ENCODE measurements at regions not wholly inside any gene's neighbourhood (a gene's known extent, or its start where the extent isn't known, plus 50 kb on each side); places are given as distances from the start of the nearest gene placed in this dataset.

DNA sequence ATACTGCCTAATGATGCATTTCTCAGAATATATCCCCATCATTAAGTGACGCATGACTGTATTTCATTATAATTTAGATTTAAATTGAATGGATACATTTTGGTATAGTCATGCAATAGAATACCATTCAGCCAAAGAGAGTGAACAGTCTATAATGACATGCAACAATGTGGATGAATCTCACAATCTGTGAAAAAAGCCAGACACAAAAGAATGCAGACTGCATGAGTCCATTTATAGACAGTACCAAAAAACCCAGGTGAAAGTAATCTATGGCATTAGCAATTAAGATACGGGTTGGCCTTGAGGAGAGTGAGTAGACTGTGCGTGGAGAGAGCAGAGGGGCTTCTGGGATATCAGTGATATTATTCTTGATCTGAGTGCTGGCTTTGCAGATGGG is 239.7 kb upstream of the PGRMC2 start:
- TF ChIP-seq EZH2 (IDR thresholded peaks at IDR 0.05; ENCODE audit: insufficient read depth, poor library complexity, severe bottlenecking) (no peak), EZH2phosphoT487 (IDR thresholded peaks at IDR 0.05; ENCODE audit: insufficient read depth, low read depth) (no peak)
- Histone ChIP-seq H3K79me2 (ENCODE audit: insufficient read depth) (no peaks in the 10 kb centered on the region), H3K27me3 (replicated peaks; ENCODE audit: insufficient read depth) (no peaks in the 10 kb centered on the region), H3K9ac (no peak overlapping the region), H3K4me3 (no peak overlapping the region), H3K4me1 (ENCODE audit: insufficient read depth) (peaks cover 63% of the 10 kb centered on the region), H3K4me2 (ENCODE audit: unreplicated experiment) (peak overlapping the region; percentile 25), H2AFZ (no peak overlapping the region), H3K27ac (peak overlapping the region; percentile 97), H4K20me1 (ENCODE audit: insufficient read depth) (no peaks in the 10 kb centered on the region), H3K36me3 (ENCODE audit: low read depth) (no peaks in the 10 kb centered on the region), H3K9me2 (ENCODE audit: insufficient read depth) (no peaks in the 10 kb centered on the region), H3K9me3 (ENCODE audit: low read depth) (no peaks in the 10 kb centered on the region), H3F3A (ENCODE audit: insufficient read depth) (peaks cover 44% of the 10 kb centered on the region)
- DNase-seq: peak; percentile 33
- 71 to 88% methylated on average over 3 of the region's 3 CpGs for WGBS, 2 experiments (ENCODE audit: low coverage in 1 of 2, low lambda C conversion rate in 2 of 2, missing lambda C conversion rate in 2 of 2)
- in situ Hi-C loops (cut with MboI): no loop called here

DNA sequence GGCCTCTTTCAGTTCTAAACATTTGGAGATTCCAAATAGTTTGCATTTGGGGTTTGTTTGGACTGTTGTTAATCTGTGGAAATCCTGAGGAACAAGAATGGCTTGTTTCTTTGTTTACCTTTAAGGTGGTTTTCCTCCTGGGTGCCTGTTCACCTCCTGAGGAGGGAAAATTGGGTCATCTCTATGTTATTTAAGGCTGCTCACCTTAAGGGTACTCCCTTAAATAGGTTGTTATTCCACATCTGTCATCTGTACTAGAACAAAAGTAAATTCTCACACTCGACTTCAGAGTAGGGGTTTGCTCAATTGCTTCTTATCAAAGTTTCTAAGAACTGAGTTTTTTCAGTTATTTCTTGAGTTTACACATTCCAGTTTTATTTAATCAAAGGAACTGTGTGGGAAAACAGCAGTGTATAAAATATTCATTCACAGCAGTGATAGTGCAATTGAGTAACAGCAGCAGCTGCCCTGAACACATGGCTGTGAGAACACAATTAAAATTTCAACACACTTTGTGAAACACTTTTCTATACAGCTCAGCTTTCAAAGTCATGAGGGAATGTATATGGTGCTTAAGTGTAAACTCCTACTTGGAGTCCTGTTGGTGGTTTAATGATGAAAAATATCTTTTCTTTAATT is 238.5 kb upstream of the PGRMC2 start:
- Histone ChIP-seq H3K4me3 (no peak overlapping the region), H3K4me1 (ENCODE audit: insufficient read depth) (peaks cover 72% of the 10 kb centered on the region), H3K9ac (peak overlapping the region; percentile 71), H3K4me2 (ENCODE audit: unreplicated experiment) (peak overlapping the region; percentile 16), H3K9me3 (ENCODE audit: low read depth) (no peaks in the 10 kb centered on the region), H3K27ac (peak overlapping the region; percentile 97), H3K79me2 (ENCODE audit: insufficient read depth) (no peaks in the 10 kb centered on the region), H3K27me3 (replicated peaks; ENCODE audit: insufficient read depth) (no peaks in the 10 kb centered on the region), H2AFZ (no peak overlapping the region), H3K9me2 (ENCODE audit: insufficient read depth) (no peaks in the 10 kb centered on the region), H4K20me1 (ENCODE audit: insufficient read depth) (no peaks in the 10 kb centered on the region), H3K36me3 (ENCODE audit: low read depth) (no peaks in the 10 kb centered on the region), H3F3A (ENCODE audit: insufficient read depth) (peaks cover 50% of the 10 kb centered on the region)
- DNase-seq: peak; percentile 71
- TF ChIP-seq EZH2 (IDR thresholded peaks at IDR 0.05; ENCODE audit: insufficient read depth, poor library complexity, severe bottlenecking) (no peak), EZH2phosphoT487 (IDR thresholded peaks at IDR 0.05; ENCODE audit: insufficient read depth, low read depth) (no peak)
- WGBS, 2 experiments (ENCODE audit: low coverage in 1 of 2, low lambda C conversion rate in 2 of 2, missing lambda C conversion rate in 2 of 2): 86 to 95% methylated on average over 1 of the region's 1 CpG
- in situ Hi-C loops (cut with MboI): no loop called here

DNA sequence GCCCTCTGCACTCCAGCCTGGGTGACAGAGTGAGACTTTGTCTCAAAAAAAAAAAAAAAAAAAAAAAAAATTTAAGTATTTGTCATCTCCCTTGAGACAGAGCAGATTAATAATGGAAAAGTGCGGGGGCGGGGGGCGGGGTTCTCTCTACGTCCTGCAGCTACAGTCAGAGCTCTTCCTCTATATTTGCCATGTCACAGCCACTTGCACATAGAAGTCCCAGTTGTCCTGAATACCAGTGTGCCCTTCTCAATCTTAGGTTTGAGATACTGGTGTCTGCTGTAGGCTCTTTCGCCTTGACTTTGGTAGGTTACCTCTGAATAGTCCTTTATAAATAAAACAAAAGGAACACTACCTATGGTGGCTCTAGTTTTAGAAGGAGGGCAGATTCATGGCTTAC is 237.8 kb upstream of the PGRMC2 start:
- in situ Hi-C loops (cut with MboI): no loop called here
- H3K9me2 ChIP-seq (ENCODE audit: insufficient read depth): no peaks in the 10 kb centered on the region
- no peaks in the 10 kb centered on the region for H3K9me3 ChIP-seq (ENCODE audit: low read depth)
- no peak overlapping the region for H3K4me2 ChIP-seq (ENCODE audit: unreplicated experiment)
- H3F3A ChIP-seq (ENCODE audit: insufficient read depth): peaks cover 50% of the 10 kb centered on the region
- no peak overlapping the region for H2AFZ ChIP-seq
- TF ChIP-seq EZH2 (IDR thresholded peaks at IDR 0.05; ENCODE audit: insufficient read depth, poor library complexity, severe bottlenecking): no peak
- no peak for TF ChIP-seq EZH2phosphoT487 (IDR thresholded peaks at IDR 0.05; ENCODE audit: insufficient read depth, low read depth)
- H3K9ac ChIP-seq: peak overlapping the region; percentile 71
- 0 out of 2 replicates have a peak overlapping the region, but pooled peaks have one; percentile 1 for H3K4me3 ChIP-seq
- H3K4me1 ChIP-seq (ENCODE audit: insufficient read depth): peaks cover 75% of the 10 kb centered on the region
- H3K79me2 ChIP-seq (ENCODE audit: insufficient read depth): no peaks in the 10 kb centered on the region
- no peaks in the 10 kb centered on the region for H3K27me3 ChIP-seq (replicated peaks; ENCODE audit: insufficient read depth)
- DNase-seq: peak; percentile 91
- no peaks in the 10 kb centered on the region for H3K36me3 ChIP-seq (ENCODE audit: low read depth)
- H4K20me1 ChIP-seq (ENCODE audit: insufficient read depth): no peaks in the 10 kb centered on the region
- 22 to 26% methylated on average over 2 to 5 of the region's 5 CpGs for WGBS, 2 experiments (ENCODE audit: low coverage in 1 of 2, low lambda C conversion rate in 2 of 2, missing lambda C conversion rate in 2 of 2)
- peak overlapping the region; percentile 97 for H3K27ac ChIP-seq

DNA sequence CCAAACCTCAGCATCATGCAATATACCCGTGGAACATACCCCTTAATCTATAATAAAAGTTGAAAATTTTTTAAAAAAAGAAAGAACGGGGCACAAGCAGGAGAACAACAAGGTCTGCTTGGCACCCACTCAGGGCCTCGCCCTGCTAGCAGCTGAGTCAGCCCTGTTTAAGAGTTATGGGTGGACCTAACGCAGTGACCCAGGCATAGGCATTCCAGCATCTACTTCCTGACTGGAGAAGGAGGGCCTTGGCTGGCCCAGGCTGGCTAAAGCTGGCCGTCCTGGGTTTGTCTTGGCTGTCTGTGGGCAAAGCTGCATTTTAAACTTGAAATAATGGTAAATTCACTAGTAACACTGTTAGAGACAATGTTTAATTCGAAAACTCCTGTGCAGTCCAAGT is 236.7 kb upstream of the PGRMC2 start:
- no peaks in the 10 kb centered on the region for H4K20me1 ChIP-seq (ENCODE audit: insufficient read depth)
- 2 to 7% methylated on average over 6 of the region's 6 CpGs for WGBS, 2 experiments (ENCODE audit: low coverage in 1 of 2, low lambda C conversion rate in 2 of 2, missing lambda C conversion rate in 2 of 2)
- no peaks in the 10 kb centered on the region for H3K9me2 ChIP-seq (ENCODE audit: insufficient read depth)
- no peak for TF ChIP-seq EZH2 (IDR thresholded peaks at IDR 0.05; ENCODE audit: insufficient read depth, poor library complexity, severe bottlenecking)
- no peak for TF ChIP-seq EZH2phosphoT487 (IDR thresholded peaks at IDR 0.05; ENCODE audit: insufficient read depth, low read depth)
- H3K27me3 ChIP-seq (replicated peaks; ENCODE audit: insufficient read depth): no peaks in the 10 kb centered on the region
- H3K4me3 ChIP-seq: no peak overlapping the region
- H3K4me2 ChIP-seq (ENCODE audit: unreplicated experiment): peak overlapping the region; percentile 36
- no peaks in the 10 kb centered on the region for H3K9me3 ChIP-seq (ENCODE audit: low read depth)
- in situ Hi-C loops (cut with MboI): no loop called here
- peak overlapping the region; percentile 60 for H3K9ac ChIP-seq
- H3K27ac ChIP-seq: peak overlapping the region; percentile 97
- H3F3A ChIP-seq (ENCODE audit: insufficient read depth): peaks cover 52% of the 10 kb centered on the region
- H2AFZ ChIP-seq: no peak overlapping the region; the same call in 1 of the 2 replicates
- peak; percentile 96 for DNase-seq
- H3K4me1 ChIP-seq (ENCODE audit: insufficient read depth): peaks cover 71% of the 10 kb centered on the region
- no peaks in the 10 kb centered on the region for H3K36me3 ChIP-seq (ENCODE audit: low read depth)
- no peaks in the 10 kb centered on the region for H3K79me2 ChIP-seq (ENCODE audit: insufficient read depth)

Data from GM23248 (cell line).